GM12878 (cell line): ENCODE measurements at regions not wholly inside any gene's neighbourhood (a gene's known extent, or its start where the extent isn't known, plus 50 kb on each side); places are given as distances from the start of the nearest gene placed in this dataset.

Experiments used
- ATAC-seq: fragments of 200-7000 bp; cut with Tn5 transposase; 3 replicates; pipeline ENCODE4 v1.9.1; 2020; ENCODE audit warnings: mild to moderate bottlenecking, moderate library complexity
- BruUV-seq: library from RNA; stranded (reverse); fragments of 400-500 nt; replicated peaks from 2 replicates; lab custom pipeline; 2021; lab: Mats Ljungman, UMichigan
- CTCF ChIA-PET: fragments of 300-600 bp; sonication (Branson Sonifier 250); formaldehyde crosslinking; extraction: SDS; loops from one replicate; lab custom pipeline; 2021; ENCODE audit warnings: inconsistent platforms; lab: Yijun Ruan, JAX
- POLR2A ChIA-PET: fragments of 350-600 bp; formaldehyde crosslinking; extraction: SDS; loops from one replicate; lab custom pipeline; 2021; ENCODE audit warnings: inconsistent platforms; lab: Charles Lee
- RAD21 ChIA-PET: fragments of 300-600 bp; sonication (Branson Sonifier 250); formaldehyde crosslinking; loops from one replicate; lab custom pipeline; 2023; ENCODE audit warnings: antibody characterized with exemption; ENCODE audit not compliant: unreplicated experiment; lab: Charles Lee
- SMC1A ChIA-PET: fragments of 300-600 bp; sonication (Branson Sonifier 250); formaldehyde crosslinking; loops from one replicate; lab custom pipeline; 2023; ENCODE audit not compliant: unreplicated experiment, uncharacterized antibody; lab: Charles Lee
- DNase-seq: peaks from one replicate; pipeline ENCODE4 v3.0.0-alpha.2; 2011; ENCODE audit warnings: low read depth, low spot score
- FAIRE-seq: peaks from 3 replicates; lab custom pipeline; 2011; peaks lifted over from hg19 to GRCh38; lab: Jason Lieb, UNC
- H2AFZ ChIP-seq: 2 replicates; pipeline ENCODE4 v1.6.0; 2011; ENCODE audit warnings: low read depth, low read length, control low read depth; ENCODE audit not compliant: control insufficient read depth
- H3K27ac ChIP-seq: 2 replicates; pipeline ENCODE4 v1.5.1; 2011; ENCODE audit warnings: control low read depth; ENCODE audit not compliant: control insufficient read depth, insufficient read depth
- H3K27me3 ChIP-seq, 2 experiments: replicated peaks in 1 of 2; 2 replicates each; pipeline versions ENCODE4 v1.6.0 to v1.6.1; 2011; ENCODE audit warnings: low read length in 1 of 2; ENCODE audit not compliant: control insufficient read depth in 2 of 2, insufficient read depth in 2 of 2
- H3K36me3 ChIP-seq, 2 experiments: 2 replicates each; pipeline ENCODE4 v1.5.1; 2011; ENCODE audit warnings: low read length in 1 of 2; ENCODE audit not compliant: control insufficient read depth in 2 of 2, insufficient read depth in 2 of 2
- H3K4me1 ChIP-seq: 2 replicates; pipeline ENCODE4 v1.6.1; 2011; ENCODE audit warnings: mild to moderate bottlenecking, low read length, moderate library complexity, mixed read lengths; ENCODE audit not compliant: control insufficient read depth, insufficient read depth
- H3K4me2 ChIP-seq: 2 replicates; pipeline ENCODE4 v1.6.0; 2011; ENCODE audit warnings: control low read depth; ENCODE audit not compliant: control insufficient read depth, insufficient read depth
- H3K4me3 ChIP-seq: fragments of 200-600 bp; sonication (generic); 2 replicates; pipeline ENCODE4 v1.5.1; 2016
- H3K79me2 ChIP-seq: 2 replicates; pipeline ENCODE4 v1.6.0; 2011; ENCODE audit warnings: low read length; ENCODE audit not compliant: control insufficient read depth, insufficient read depth
- H3K9ac ChIP-seq: 2 replicates; pipeline ENCODE4 v1.8.0; 2011; ENCODE audit warnings: low read length, control low read depth, mixed read lengths; ENCODE audit not compliant: control insufficient read depth, insufficient read depth
- H3K9me3 ChIP-seq: replicated peaks from 3 replicates; pipeline ENCODE4 v1.5.1; 2011; ENCODE audit warnings: mild to moderate bottlenecking, low read length; ENCODE audit not compliant: control insufficient read depth, insufficient read depth
- H4K20me1 ChIP-seq: 2 replicates; pipeline ENCODE4 v1.6.0; 2011; ENCODE audit not compliant: control insufficient read depth, insufficient read depth
- ETV6 ChIP-seq, 2 experiments: fragments of 450-650 bp in 1 of 2; IDR thresholded peaks in 1 of 2; conservative IDR thresholded peaks in 1 of 2; 2 replicates each; pipeline ENCODE4 v1.6.1; 2014; ENCODE audit warnings: antibody characterized with exemption in 1 of 2, borderline replicate concordance in 1 of 2, low read depth in 1 of 2, mild to moderate bottlenecking in 1 of 2, moderate library complexity in 1 of 2
- MYB ChIP-seq: fragments of 150-350 bp; IDR thresholded peaks from 2 replicates; pipeline ENCODE4 v1.6.1; 2014; ENCODE audit warnings: mild to moderate bottlenecking, low read depth, low read length, borderline replicate concordance
- PAX8 ChIP-seq: fragments of 450-650 bp; IDR thresholded peaks from 2 replicates; pipeline ENCODE4 v1.6.1; 2017; ENCODE audit warnings: mild to moderate bottlenecking, moderate library complexity
- TCF7 ChIP-seq: IDR thresholded peaks from 2 replicates; pipeline ENCODE4 v1.6.1; 2014; ENCODE audit warnings: antibody characterized with exemption, borderline replicate concordance
- YY1 ChIP-seq: IDR thresholded peaks from 2 replicates; pipeline ENCODE4 v1.6.1; 2011; ENCODE audit warnings: low read depth, mild to moderate bottlenecking, low read length
- WGBS: methylation state at CpG from one replicate; pipeline ENCODE4 v1.1.6; 2016; ENCODE audit warnings: low lambda C conversion rate; ENCODE audit not compliant: insufficient replicate concordance, insufficient coverage; ENCODE audit errors: missing lambda C conversion rate; 5-methylcytosine and 5-hydroxymethylcytosine counted together
- in situ Hi-C: fragments of 300-500 bp; cut with MboI; formaldehyde crosslinking; loops from 9 replicates; pipeline ENCODE4 v1.14.3; 2018; ENCODE audit warnings: mixed read lengths
- intact Hi-C: fragments of 100-400 bp; cut with micrococcal nuclease; formaldehyde crosslinking; loops from one replicate; pipeline ENCODE4 v1.14.2; 2022; ENCODE audit not compliant: unreplicated experiment
- TF ChIP-seq, protein P1 (sequence below): fragments of 450-650 bp; IDR thresholded peaks from 2 replicates; pipeline ENCODE4 v1.6.1; 2016; ENCODE audit warnings: mild to moderate bottlenecking

DNA sequence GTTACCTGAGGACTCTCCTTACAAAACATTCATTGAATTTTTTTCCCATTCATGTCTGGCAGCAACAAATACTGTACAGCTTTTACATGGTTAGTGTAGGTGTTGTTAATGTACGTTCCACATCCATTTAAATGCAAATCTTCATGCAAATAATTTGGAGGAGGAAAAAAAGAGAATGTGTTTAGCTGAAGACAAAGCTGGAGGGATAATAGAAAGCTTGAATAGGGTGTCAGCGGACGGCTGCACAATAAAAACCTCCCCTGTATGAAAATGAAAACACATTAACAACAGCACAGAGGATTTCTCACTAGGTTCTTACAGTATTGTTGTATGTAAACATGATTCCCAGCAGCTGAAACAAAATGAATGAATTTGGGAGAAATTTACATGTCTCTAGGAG lies 231.5 kb downstream of the ZNF608 start:
- RAD21 ChIA-PET = no interaction called here
- H3K36me3 ChIP-seq = no peaks in the 10 kb centered on the region
- no peaks in the 10 kb centered on the region for H3K79me2 ChIP-seq
- CTCF ChIA-PET = no interaction called here
- in situ Hi-C loops = no loop called here
- TF ChIP-seq MYB = no peak
- TF ChIP-seq YY1 = no peak
- TF ChIP-seq ETV6 (conservative IDR thresholded peaks at IDR 0.05 in 1 of 2, IDR thresholded peaks at IDR 0.05 in 1 of 2; ENCODE audit: borderline replicate concordance in 1 of 2, low read depth in 1 of 2) = no peak
- TF ChIP-seq TCF7 = no peak
- TF ChIP-seq, protein P1, sequence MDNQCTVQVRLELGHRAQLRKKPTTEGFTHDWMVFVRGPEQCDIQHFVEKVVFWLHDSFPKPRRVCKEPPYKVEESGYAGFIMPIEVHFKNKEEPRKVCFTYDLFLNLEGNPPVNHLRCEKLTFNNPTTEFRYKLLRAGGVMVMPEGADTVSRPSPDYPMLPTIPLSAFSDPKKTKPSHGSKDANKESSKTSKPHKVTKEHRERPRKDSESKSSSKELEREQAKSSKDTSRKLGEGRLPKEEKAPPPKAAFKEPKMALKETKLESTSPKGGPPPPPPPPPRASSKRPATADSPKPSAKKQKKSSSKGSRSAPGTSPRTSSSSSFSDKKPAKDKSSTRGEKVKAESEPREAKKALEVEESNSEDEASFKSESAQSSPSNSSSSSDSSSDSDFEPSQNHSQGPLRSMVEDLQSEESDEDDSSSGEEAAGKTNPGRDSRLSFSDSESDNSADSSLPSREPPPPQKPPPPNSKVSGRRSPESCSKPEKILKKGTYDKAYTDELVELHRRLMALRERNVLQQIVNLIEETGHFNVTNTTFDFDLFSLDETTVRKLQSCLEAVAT = no peak
- TF ChIP-seq PAX8 = no peak
- intact Hi-C loops = no loop called here
- POLR2A ChIA-PET = no interaction called here
- H3K9ac ChIP-seq = no peak overlapping the region
- no peak overlapping the region for H3K4me2 ChIP-seq
- H3K27ac ChIP-seq = no peak overlapping the region
- FAIRE-seq (no peak), ATAC-seq (no peak), DNase-seq (no peak)
- H4K20me1 ChIP-seq = no peaks in the 10 kb centered on the region
- SMC1A ChIA-PET = no interaction called here
- H3K27me3 ChIP-seq = no peaks in the 10 kb centered on the region
- H2AFZ ChIP-seq = no peak overlapping the region
- no TSS peak for BruUV-seq
- 59% methylated on average over 3 of the region's 3 CpGs for WGBS
- no peak overlapping the region for H3K4me3 ChIP-seq
- H3K9me3 ChIP-seq = no peaks in the 10 kb centered on the region
- H3K4me1 ChIP-seq = peaks cover 6% of the 10 kb centered on the region
